Right lobe of liver (tissue), 6 donors: ENCODE measurements at regions not wholly inside any gene's neighbourhood (a gene's known extent, or its start where the extent isn't known, plus 50 kb on each side); places are given as distances from the start of the nearest gene placed in this dataset.
"Not testable (repeated sequence)": the region's sequence is repeated elsewhere in the genome, so short reads cannot be mapped to it uniquely, and the experiment has no call there.

Source experiments
- ATAC-seq, 4 donors: fragments of 200-7000 bp; cut with Tn5 transposase; one replicate each; pipeline ENCODE4 v1.9.1; 2020; ENCODE audit warnings: mild to moderate bottlenecking in 4 of 4, moderate library complexity in 4 of 4
- DNase-seq, 3 donors: peaks; one replicate each; pipeline ENCODE4 v3.0.0-alpha.2; 2020
- H3K27ac ChIP-seq, 3 donors: fragments of 200-600 bp; one replicate each; pipeline ENCODE4 v1.8.0; 2022
- H3K27me3 ChIP-seq, 2 donors: fragments of 200-600 bp; one replicate each; pipeline ENCODE4 v1.8.0; 2022
- H3K36me3 ChIP-seq, 4 donors: fragments of 200-600 bp; sonication (generic) in 1 of 4; one replicate each; pipeline versions ENCODE4 v1.5.1 to v1.8.0; 2017 to 2022; ENCODE audit warnings: control low read depth in 1 of 4
- H3K4me1 ChIP-seq, 4 donors: fragments of 200-600 bp; sonication (generic) in 1 of 4; one replicate each; pipeline versions ENCODE4 v1.5.1 to v1.8.0; 2017 to 2022; ENCODE audit warnings: control low read depth in 1 of 4
- H3K4me3 ChIP-seq, 3 donors: fragments of 200-600 bp; one replicate each; pipeline ENCODE4 v1.8.0; 2022
- H3K9me3 ChIP-seq, 4 donors: fragments of 200-600 bp; sonication (generic) in 1 of 4; one replicate each; pipeline versions ENCODE4 v1.5.1 to v1.8.0; 2017 to 2022; ENCODE audit warnings: control low read depth in 1 of 4
- CTCF ChIP-seq, 4 donors: fragments of 200-600 bp in 3 of 4; fragments of 450-650 bp in 1 of 4; IDR thresholded peaks; one replicate each; pipeline versions ENCODE4 v1.5.1 to v1.8.0; 2016 to 2022; ENCODE audit warnings: antibody characterized with exemption in 4 of 4, mild to moderate bottlenecking in 2 of 4
- POLR2A ChIP-seq: fragments of 450-650 bp; IDR thresholded peaks from one replicate; pipeline ENCODE4 v1.6.1; 2017; ENCODE audit warnings: antibody characterized with exemption, mild to moderate bottlenecking
- WGBS: methylation state at CpG from one replicate; pipeline ENCODE4 v1.1.6; 2018; ENCODE audit warnings: low coverage, low lambda C conversion rate; ENCODE audit not compliant: insufficient coverage; ENCODE audit errors: missing lambda C conversion rate; 5-methylcytosine and 5-hydroxymethylcytosine counted together
- intact Hi-C, 2 donors: fragments of 100-400 bp; cut with DNase I; formaldehyde crosslinking; loops; one replicate each; pipeline versions ENCODE4 v1.11.2 to v1.14.1; 2022
- donor health status: DM: no; HTN: yes; CAD: no.
- donor health status: DM: no; HTN: no; CAD: no.
- donor health status: DM: no; HTN: no; CAD: no.
- donor health status: DM: no; HTN: yes; CAD: no.
- donor health status: DM: no; HTN: yes; CAD: no.

DNA sequence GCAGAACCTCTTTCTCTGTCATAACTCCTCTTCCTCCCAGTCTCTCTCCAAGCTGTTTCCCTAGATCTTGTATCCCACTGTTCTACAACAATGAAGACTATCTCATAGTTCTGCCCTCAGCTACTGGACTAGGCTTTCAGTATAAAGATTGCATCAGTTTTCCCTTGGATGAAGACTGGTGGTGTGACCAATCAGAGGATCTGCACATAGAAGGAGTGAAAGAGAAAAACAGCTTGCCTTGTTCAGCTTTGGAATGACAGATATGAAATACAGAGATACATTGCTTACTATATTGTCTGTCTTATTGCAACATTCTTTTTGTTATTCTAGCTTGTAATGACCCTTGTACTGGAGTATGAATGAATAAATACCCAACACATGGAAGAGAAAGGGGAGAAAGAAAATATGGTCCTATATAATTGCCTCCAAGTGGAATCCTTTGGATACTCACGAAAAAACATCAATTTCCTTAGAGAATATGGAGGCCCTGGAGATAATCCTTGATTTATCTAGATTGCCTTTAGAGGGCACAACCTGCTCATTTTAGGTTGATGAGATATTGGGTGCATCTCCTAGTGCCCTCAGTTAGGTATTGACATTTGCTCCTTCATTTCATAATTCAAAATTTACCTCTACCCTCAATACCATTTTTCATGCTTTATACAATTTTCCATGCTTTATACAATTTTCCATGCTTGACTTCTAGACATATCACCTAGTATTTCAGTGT lies 395.8 kb downstream of the NAF1 start:
- Histone ChIP-seq H3K4me1 (no peaks in the 10 kb centered on the region), H3K27ac (no peak overlapping the region), H3K36me3 (no peaks in the 10 kb centered on the region), H3K27me3 (no peaks in the 10 kb centered on the region), H3K4me3 (no peak overlapping the region), H3K9me3 (no peaks in the 10 kb centered on the region)
- no peak for ATAC-seq
- TF ChIP-seq POLR2A, result no peak
- no peak for TF ChIP-seq CTCF (IDR thresholded peaks at IDR 0.05)
- WGBS, result 23% methylated on average over 1 of the region's 1 CpG
- DNase-seq, result no peak
- intact Hi-C loops, result no loop called here

GRCh38 chr4:162767083-162767482 lies 399.6 kb downstream of the NAF1 start:
- TF ChIP-seq POLR2A, result no peak
- no peak for TF ChIP-seq CTCF (IDR thresholded peaks at IDR 0.05)
- DNase-seq, result no peak
- H3K27ac ChIP-seq, result no peak overlapping the region
- 24% methylated on average over 3 of the region's 3 CpGs for WGBS
- no peaks in the 10 kb centered on the region for H3K4me1 ChIP-seq
- ATAC-seq, result peak in 3 of 4 donors; percentile 53 to 66 (median 57)
- intact Hi-C loops, result no loop called here
- no peak overlapping the region for H3K4me3 ChIP-seq
- no peaks in the 10 kb centered on the region for H3K36me3 ChIP-seq
- H3K27me3 ChIP-seq, result no peaks in the 10 kb centered on the region
- H3K9me3 ChIP-seq, result no peaks in the 10 kb centered on the region

DNA sequence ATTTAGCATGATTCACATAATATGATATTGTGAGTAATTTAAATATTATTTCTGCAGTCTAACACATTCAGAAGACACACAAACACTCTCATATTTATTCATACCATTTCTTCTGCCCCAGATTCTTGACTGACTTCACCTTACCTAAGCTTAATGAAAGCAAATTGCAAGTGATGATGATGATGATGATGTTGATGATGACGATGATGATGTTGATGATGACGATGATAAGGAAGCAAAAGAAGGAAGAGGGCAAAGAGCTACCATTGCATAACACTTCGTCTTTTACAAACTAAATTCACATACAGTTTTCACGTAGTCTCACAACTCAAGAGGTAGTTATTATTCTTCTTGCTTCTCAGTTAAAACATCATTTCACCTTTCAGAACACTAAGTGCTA lies 404.7 kb downstream of the NAF1 start:
- no peaks in the 10 kb centered on the region for H3K9me3 ChIP-seq
- no peaks in the 10 kb centered on the region for H3K36me3 ChIP-seq
- H3K4me1 ChIP-seq, result no peaks in the 10 kb centered on the region
- DNase-seq (no peak), ATAC-seq (no peak)
- intact Hi-C loops, result no loop called here
- no peak overlapping the region for H3K27ac ChIP-seq
- WGBS, result 43% methylated on average over 4 of the region's 4 CpGs
- no peak for TF ChIP-seq POLR2A
- no peak for TF ChIP-seq CTCF (IDR thresholded peaks at IDR 0.05)
- H3K27me3 ChIP-seq, result no peaks in the 10 kb centered on the region
- no peak overlapping the region for H3K4me3 ChIP-seq

DNA sequence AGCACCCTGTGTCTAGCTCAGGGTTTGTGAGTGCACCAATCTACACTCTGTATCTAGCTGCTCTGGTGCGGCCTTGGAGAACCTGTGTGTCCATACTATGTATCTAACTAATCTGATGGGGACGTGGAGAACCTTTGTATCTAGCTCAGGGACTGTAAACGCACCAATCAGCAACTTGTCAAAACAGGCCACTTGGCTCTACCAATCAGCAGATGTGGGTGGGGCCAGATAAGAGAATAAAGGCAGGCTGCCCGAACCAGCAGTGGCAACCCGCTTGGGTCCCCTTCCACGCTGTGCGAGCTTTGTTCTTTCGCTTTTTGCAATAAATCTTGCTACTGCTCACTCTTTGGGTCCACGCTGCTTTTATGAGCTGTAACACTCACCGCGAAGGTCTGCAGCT lies 426.5 kb downstream of the NAF1 start:
- intact Hi-C loops, H3K4me1 ChIP-seq, H3K27me3 ChIP-seq, H3K27ac ChIP-seq, H3K4me3 ChIP-seq, H3K9me3 ChIP-seq, ATAC-seq, DNase-seq, H3K36me3 ChIP-seq: not testable (repeated sequence)
- WGBS, result 75% methylated on average over 7 of the region's 11 CpGs

DNA sequence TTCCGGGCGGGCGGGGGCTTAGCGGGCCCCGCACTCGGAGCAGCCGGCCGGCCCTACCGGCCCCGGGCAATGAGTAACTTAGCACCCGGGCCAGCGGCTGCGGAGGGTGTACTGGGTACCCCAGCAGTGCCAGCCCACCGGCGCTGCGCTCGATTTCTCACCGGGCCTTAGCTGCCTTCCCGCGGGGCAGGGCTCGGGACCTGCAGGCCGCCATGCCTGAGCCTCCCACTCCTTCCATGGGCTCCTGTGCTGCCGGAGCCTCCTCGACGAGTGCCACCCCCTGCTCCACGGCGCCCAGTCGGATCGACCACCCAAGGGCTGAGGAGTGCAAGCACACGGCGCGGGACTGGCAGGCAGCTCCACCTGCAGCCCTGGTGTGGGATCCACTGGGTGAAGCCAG lies 427.1 kb downstream of the NAF1 start:
- WGBS, result no CpG with 5 or more reads among the region's 32 CpGs
- H3K27me3 ChIP-seq, H3K9me3 ChIP-seq, intact Hi-C loops, H3K4me1 ChIP-seq, ATAC-seq, DNase-seq, H3K4me3 ChIP-seq, H3K36me3 ChIP-seq, H3K27ac ChIP-seq: not testable (repeated sequence)
